HPDE6-E6E7 (cell line): ENCODE measurements at regions not wholly inside any gene's neighbourhood (a gene's known extent, or its start where the extent isn't known, plus 50 kb on each side); places are given as distances from the start of the nearest gene placed in this dataset.
"Not testable (repeated sequence)": the region's sequence is repeated elsewhere in the genome, so short reads cannot be mapped to it uniquely, and the experiment has no call there.

ENCODE experiments used
- DNase-seq: peaks from one replicate; pipeline ENCODE4 v3.0.0; 2011; ENCODE audit warnings: missing footprints; ENCODE audit errors: extremely low spot score

- no peak for DNase-seq
These were observed 585.1 kb upstream of the NETO1 start for GRCh38 chr18:73452866-73453265.

- DNase-seq = peak; percentile 15
These were observed 578.7 kb upstream of the NETO1 start for GRCh38 chr18:73446502-73446901.

GRCh38 chr18:73431620-73432019 lies 563.8 kb upstream of the NETO1 start:
- no peak for DNase-seq

GRCh38 chr18:73421010-73421409 lies 553.2 kb upstream of the NETO1 start:
- DNase-seq = no peak

- DNase-seq = no peak
These were observed 551.7 kb upstream of the NETO1 start for GRCh38 chr18:73419531-73419930.

GRCh38 chr18:73414598-73414997 lies 546.8 kb upstream of the NETO1 start:
- DNase-seq = no peak

- DNase-seq = no peak
These were observed 546.3 kb upstream of the NETO1 start for GRCh38 chr18:73414069-73414468.

GRCh38 chr18:73409242-73409641 lies 541.5 kb upstream of the NETO1 start:
- no peak for DNase-seq

GRCh38 chr18:73408469-73408868 lies 540.7 kb upstream of the NETO1 start:
- no peak for DNase-seq

- DNase-seq = peak; percentile 2
These were observed 539.7 kb upstream of the NETO1 start for GRCh38 chr18:73407506-73407905.

- no peak for DNase-seq
These were observed 516.5 kb upstream of the NETO1 start for GRCh38 chr18:73384246-73384645.

GRCh38 chr18:73381699-73382036 lies 513.9 kb upstream of the NETO1 start:
- no peak for DNase-seq

- no peak for DNase-seq
These were observed 513.4 kb upstream of the NETO1 start for GRCh38 chr18:73381016-73381698.

GRCh38 chr18:73366713-73367112 lies 498.9 kb upstream of the NETO1 start:
- no peak for DNase-seq

GRCh38 chr18:73365018-73365417 lies 497.2 kb upstream of the NETO1 start:
- no peak for DNase-seq

GRCh38 chr18:73355121-73355520 lies 487.3 kb upstream of the NETO1 start:
- DNase-seq = no peak

- no peak for DNase-seq
These were observed 484.8 kb upstream of the NETO1 start for GRCh38 chr18:73352546-73352945.

- DNase-seq = no peak
These were observed 472.6 kb upstream of the NETO1 start for GRCh38 chr18:73340135-73340977.

GRCh38 chr18:73331212-73331772 lies 463.5 kb upstream of the NETO1 start:
- no peak for DNase-seq

GRCh38 chr18:73330106-73330505 lies 462.3 kb upstream of the NETO1 start:
- DNase-seq = not testable (repeated sequence)

GRCh38 chr18:73324187-73324831 lies 456.5 kb upstream of the NETO1 start:
- not testable (repeated sequence) for DNase-seq

- no peak for DNase-seq
These were observed 451.1 kb upstream of the NETO1 start for GRCh38 chr18:73318739-73319479.
